HepG2 (cell line): ENCODE measurements at regions not wholly inside any gene's neighbourhood (a gene's known extent, or its start where the extent isn't known, plus 50 kb on each side); places are given as distances from the start of the nearest gene placed in this dataset.
"Not testable (repeated sequence)": the region's sequence is repeated elsewhere in the genome, so short reads cannot be mapped to it uniquely, and the experiment has no call there.

Experiments
- ATAC-seq: fragments of 200-7000 bp; cut with Tn5 transposase; 3 replicates; pipeline ENCODE4 v1.9.1; 2020; ENCODE audit warnings: mild to moderate bottlenecking, moderate library complexity
- BruUV-seq: library from RNA; stranded (reverse); fragments of 400-500 nt; replicated peaks from 2 replicates; lab custom pipeline; 2021; lab: Mats Ljungman, UMichigan
- CTCF ChIA-PET: fragments of 300-600 bp; formaldehyde crosslinking; extraction: SDS; loops from one replicate; lab custom pipeline; 2021; ENCODE audit warnings: low total read pairs, inconsistent platforms, low intra/inter-chr PET ratio; lab: Yijun Ruan, JAX
- POLR2A ChIA-PET: fragments of 350-600 bp; sonication (Branson Sonifier 250); formaldehyde crosslinking; loops from one replicate; lab custom pipeline; 2020; ENCODE audit warnings: antibody characterized with exemption, inconsistent platforms; lab: Yijun Ruan, JAX
- DNase-seq: peaks from one replicate; pipeline ENCODE4 v3.0.0-alpha.2; 2015; ENCODE audit warnings: low spot score
- FAIRE-seq: peaks from 3 replicates; lab custom pipeline; 2011; peaks lifted over from hg19 to GRCh38; lab: Jason Lieb, UNC
- H2AFZ ChIP-seq: one replicate; pipeline ENCODE4 v1.6.1; 2011; ENCODE audit warnings: low read length, inconsistent platforms
- H3K27ac ChIP-seq: fragments of 300-600 bp; 3 replicates; pipeline ENCODE4 v1.8.0; 2011; ENCODE audit warnings: mixed run types, mild to moderate bottlenecking, mixed read lengths, low read length, inconsistent platforms; ENCODE audit not compliant: insufficient read depth; ENCODE audit errors: extremely low read length
- H3K27me3 ChIP-seq, 2 experiments: fragments of 200-600 bp in 1 of 2; 2 replicates in 1 of 2; 3 replicates in 1 of 2; pipeline versions ENCODE4 v1.6.0 to v1.8.0; 2011; ENCODE audit warnings: low read length in 2 of 2, mild to moderate bottlenecking in 2 of 2, moderate library complexity in 2 of 2, inconsistent platforms in 1 of 2; ENCODE audit not compliant: insufficient read depth in 2 of 2, control insufficient read depth in 1 of 2
- H3K36me3 ChIP-seq, 2 experiments: fragments of 200-600 bp in 1 of 2; replicated peaks in 1 of 2; 2 replicates in 1 of 2; 3 replicates in 1 of 2; pipeline versions ENCODE4 v1.5.1 to v1.8.0; 2011; ENCODE audit warnings: low read length in 2 of 2, inconsistent platforms in 1 of 2; ENCODE audit not compliant: insufficient read depth in 2 of 2, control insufficient read depth in 1 of 2
- H3K4me1 ChIP-seq: 2 replicates; pipeline ENCODE4 v1.5.1; 2012; ENCODE audit warnings: low read length, inconsistent platforms; ENCODE audit not compliant: insufficient read depth
- H3K4me2 ChIP-seq: 2 replicates; pipeline ENCODE4 v1.6.0; 2011; ENCODE audit warnings: low read depth, low read length, inconsistent platforms
- H3K4me3 ChIP-seq, 3 experiments: fragments of 200-600 bp in 1 of 3; sonication (generic), shearing (Covaris generic) in 1 of 3; replicated peaks in 1 of 3; 2 replicates each; pipeline ENCODE4 v1.5.1; 2011 to 2016; ENCODE audit warnings: low read length in 3 of 3, inconsistent platforms in 2 of 3, low read depth in 2 of 3, mild to moderate bottlenecking in 2 of 3, control low read depth in 1 of 3, mixed read lengths in 1 of 3; ENCODE audit not compliant: insufficient read depth in 1 of 3
- H3K79me2 ChIP-seq: one replicate; pipeline ENCODE4 v1.6.1; 2011; ENCODE audit warnings: low read length, inconsistent platforms; ENCODE audit not compliant: insufficient read depth
- H3K9ac ChIP-seq: 2 replicates; pipeline ENCODE4 v1.6.0; 2011; ENCODE audit warnings: mild to moderate bottlenecking, low read depth, low read length, inconsistent platforms; ENCODE audit not compliant: insufficient read depth
- H3K9me3 ChIP-seq: 2 replicates; pipeline ENCODE4 v1.5.1; 2012; ENCODE audit warnings: mild to moderate bottlenecking, low read length
- H4K20me1 ChIP-seq: 2 replicates; pipeline ENCODE4 v1.6.0; 2011; ENCODE audit warnings: inconsistent platforms, mild to moderate bottlenecking, low read length, moderate library complexity; ENCODE audit not compliant: insufficient read depth
- ZNF281 ChIP-seq: sonication (generic); formaldehyde crosslinking; IDR thresholded peaks from 2 replicates; pipeline ENCODE4 v1.4.0; 2020; ENCODE audit warnings: missing genetic modification reagents, borderline replicate concordance
- WGBS: methylation state at CpG from one replicate; pipeline ENCODE4 v1.1.6; 2017; ENCODE audit warnings: low lambda C conversion rate; 5-methylcytosine and 5-hydroxymethylcytosine counted together
- in situ Hi-C: cut with HindIII; loops from 2 replicates; pipeline ENCODE4 v1.10.0; 2017; ENCODE audit warnings: low pct_unique_long_range_greater_than_20kb; ENCODE audit not compliant: extremely low pct_ligation_motif_present
- intact Hi-C: fragments of 100-400 bp; cut with micrococcal nuclease; formaldehyde crosslinking; loops from one replicate; pipeline ENCODE4 v1.10.0; 2022; ENCODE audit not compliant: unreplicated experiment

- H3K9me3 ChIP-seq, H3K4me3 ChIP-seq, H3K79me2 ChIP-seq, FAIRE-seq, intact Hi-C loops, H3K27me3 ChIP-seq, CTCF ChIA-PET, POLR2A ChIA-PET: not testable (repeated sequence)
- peak; percentile 36; the same call in 1 of the 2 replicates for TF ChIP-seq ZNF281 (CRISPR knock-in tag)
- TF ChIP-seq, all 625 proteins: peak for 1; not testable (repeated sequence) for 624
- in situ Hi-C loops, H2AFZ ChIP-seq, H3K27ac ChIP-seq, BruUV-seq, H4K20me1 ChIP-seq, H3K4me2 ChIP-seq, H3K36me3 ChIP-seq, H3K9ac ChIP-seq, ATAC-seq, DNase-seq: not testable (repeated sequence)
- 50% methylated on average over 1 of the region's 8 CpGs for WGBS
- peaks cover 12% of the 10 kb centered on the region for H3K4me1 ChIP-seq
Observed at GRCh38 chr10:78096486-78096885, 62.8 kb downstream of the RPS24 start.

- intact Hi-C loops, H3K27ac ChIP-seq, ATAC-seq, in situ Hi-C loops, H4K20me1 ChIP-seq, H3K9ac ChIP-seq, FAIRE-seq, POLR2A ChIA-PET, CTCF ChIA-PET, H3K4me3 ChIP-seq, H3K27me3 ChIP-seq, H3K4me2 ChIP-seq, BruUV-seq, H3K9me3 ChIP-seq, H2AFZ ChIP-seq, H3K36me3 ChIP-seq, DNase-seq, H3K79me2 ChIP-seq, H3K4me1 ChIP-seq: not testable (repeated sequence)
- WGBS: 87% methylated on average over 2 of the region's 2 CpGs
Observed at GRCh38 chr10:78102593-78102992, 68.9 kb downstream of the RPS24 start.
